Nephron progenitor cell (in vitro differentiated cells): ENCODE measurements at regions not wholly inside any gene's neighbourhood (a gene's known extent, or its start where the extent isn't known, plus 50 kb on each side); places are given as distances from the start of the nearest gene placed in this dataset.

ENCODE experiments used
- DNase-seq: peaks from one replicate; pipeline ENCODE4 v3.0.0; 2021
- H3K27ac Mint-ChIP-seq: 2 replicates; pipeline ENCODE4 v1.8.0; 2021; ENCODE audit warnings: mild to moderate bottlenecking, moderate library complexity, mixed read lengths
- H3K27me3 Mint-ChIP-seq: 2 replicates; pipeline ENCODE4 v1.8.0; 2021; ENCODE audit warnings: mild to moderate bottlenecking, low read depth, mixed read lengths; ENCODE audit not compliant: poor library complexity
- H3K36me3 Mint-ChIP-seq: 2 replicates; pipeline ENCODE4 v1.8.0; 2021; ENCODE audit warnings: low read depth, mixed read lengths
- H3K4me1 Mint-ChIP-seq: 2 replicates; pipeline ENCODE4 v1.8.0; 2021; ENCODE audit warnings: mixed read lengths
- H3K4me3 Mint-ChIP-seq: 2 replicates; pipeline ENCODE4 v1.8.0; 2021; ENCODE audit warnings: mild to moderate bottlenecking, moderate library complexity, mixed read lengths
- H3K9me3 Mint-ChIP-seq: 2 replicates; pipeline ENCODE4 v1.8.0; 2021; ENCODE audit warnings: mild to moderate bottlenecking, moderate library complexity, mixed read lengths
- CTCF ChIP-seq: fragments of 200-600 bp; sonication (generic); IDR thresholded peaks from 2 replicates; pipeline ENCODE4 v1.5.0; 2021; ENCODE audit warnings: antibody characterized with exemption

GRCh38 chr2:11984316-11985158 is 238.1 kb downstream of the LPIN1 start:
- Mint-ChIP-seq H3K4me3 (no peak overlapping the region), H3K36me3 (no peaks in the 10 kb centered on the region), H3K9me3 (peaks cover 10% of the 10 kb centered on the region), H3K27ac (no peak overlapping the region), H3K4me1 (peaks cover 38% of the 10 kb centered on the region), H3K27me3 (peaks cover 12% of the 10 kb centered on the region)
- no peak for TF ChIP-seq CTCF
- DNase-seq: peak; percentile 41

GRCh38 chr2:11985817-11986566 is 239.6 kb downstream of the LPIN1 start:
- no peak overlapping the region for H3K4me3 Mint-ChIP-seq
- no peak for DNase-seq
- peaks cover 7% of the 10 kb centered on the region for H3K9me3 Mint-ChIP-seq
- peaks cover 35% of the 10 kb centered on the region for H3K4me1 Mint-ChIP-seq
- no peak for TF ChIP-seq CTCF
- H3K27me3 Mint-ChIP-seq: peaks cover 10% of the 10 kb centered on the region
- H3K27ac Mint-ChIP-seq: no peak overlapping the region
- H3K36me3 Mint-ChIP-seq: no peaks in the 10 kb centered on the region

- Mint-ChIP-seq H3K36me3 (no peaks in the 10 kb centered on the region), H3K4me1 (peaks cover 28% of the 10 kb centered on the region), H3K9me3 (no peaks in the 10 kb centered on the region), H3K27me3 (peaks cover 10% of the 10 kb centered on the region), H3K27ac (no peak overlapping the region), H3K4me3 (no peak overlapping the region)
- no peak for TF ChIP-seq CTCF
- DNase-seq: no peak
Measured at GRCh38 chr2:11987151-11987550, 240.7 kb downstream of the LPIN1 start.

- H3K36me3 Mint-ChIP-seq: no peaks in the 10 kb centered on the region
- no peak overlapping the region for H3K27ac Mint-ChIP-seq
- H3K9me3 Mint-ChIP-seq: peaks cover 5% of the 10 kb centered on the region
- peaks cover 19% of the 10 kb centered on the region for H3K4me1 Mint-ChIP-seq
- no peak for TF ChIP-seq CTCF
- H3K27me3 Mint-ChIP-seq: peaks cover 10% of the 10 kb centered on the region
- no peak overlapping the region for H3K4me3 Mint-ChIP-seq
- no peak for DNase-seq
Measured at GRCh38 chr2:11988691-11989353, 242.4 kb downstream of the LPIN1 start.

- no peak for TF ChIP-seq CTCF
- DNase-seq: no peak
- Mint-ChIP-seq H3K9me3 (peaks cover 7% of the 10 kb centered on the region), H3K4me3 (no peak overlapping the region), H3K27me3 (peaks cover 10% of the 10 kb centered on the region), H3K27ac (no peak overlapping the region), H3K4me1 (peaks cover 14% of the 10 kb centered on the region), H3K36me3 (no peaks in the 10 kb centered on the region)
Measured at GRCh38 chr2:11989354-11989703, 242.9 kb downstream of the LPIN1 start.
